AG10803 (cell line): ENCODE measurements at regions not wholly inside any gene's neighbourhood (a gene's known extent, or its start where the extent isn't known, plus 50 kb on each side); places are given as distances from the start of the nearest gene placed in this dataset.

Source experiments
- DNase-seq: peaks from one replicate; pipeline ENCODE4 v3.0.0; 2010; ENCODE audit warnings: low read depth
- H3K4me3 ChIP-seq: 2 replicates; pipeline ENCODE4 v1.5.1; 2011; ENCODE audit warnings: mild to moderate bottlenecking, low read length, control low read depth
- TF ChIP-seq, protein P1 (sequence below): conservative IDR thresholded peaks from 2 replicates; pipeline ENCODE4 v1.5.1; 2011; ENCODE audit warnings: mild to moderate bottlenecking, low read length, control low read depth, inconsistent platforms

- H3K4me3 ChIP-seq = no peak overlapping the region
- TF ChIP-seq, protein P1, sequence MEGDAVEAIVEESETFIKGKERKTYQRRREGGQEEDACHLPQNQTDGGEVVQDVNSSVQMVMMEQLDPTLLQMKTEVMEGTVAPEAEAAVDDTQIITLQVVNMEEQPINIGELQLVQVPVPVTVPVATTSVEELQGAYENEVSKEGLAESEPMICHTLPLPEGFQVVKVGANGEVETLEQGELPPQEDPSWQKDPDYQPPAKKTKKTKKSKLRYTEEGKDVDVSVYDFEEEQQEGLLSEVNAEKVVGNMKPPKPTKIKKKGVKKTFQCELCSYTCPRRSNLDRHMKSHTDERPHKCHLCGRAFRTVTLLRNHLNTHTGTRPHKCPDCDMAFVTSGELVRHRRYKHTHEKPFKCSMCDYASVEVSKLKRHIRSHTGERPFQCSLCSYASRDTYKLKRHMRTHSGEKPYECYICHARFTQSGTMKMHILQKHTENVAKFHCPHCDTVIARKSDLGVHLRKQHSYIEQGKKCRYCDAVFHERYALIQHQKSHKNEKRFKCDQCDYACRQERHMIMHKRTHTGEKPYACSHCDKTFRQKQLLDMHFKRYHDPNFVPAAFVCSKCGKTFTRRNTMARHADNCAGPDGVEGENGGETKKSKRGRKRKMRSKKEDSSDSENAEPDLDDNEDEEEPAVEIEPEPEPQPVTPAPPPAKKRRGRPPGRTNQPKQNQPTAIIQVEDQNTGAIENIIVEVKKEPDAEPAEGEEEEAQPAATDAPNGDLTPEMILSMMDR = no peak
- DNase-seq = peak; percentile 52
Observed at GRCh38 chr14:100399052-100399849, 76.1 kb downstream of the SLC25A47 start.

GRCh38 chr14:100400115-100400514 is 77.0 kb downstream of the SLC25A47 start:
- DNase-seq = no peak
- TF ChIP-seq, protein P1 = no peak
- H3K4me3 ChIP-seq = no peak overlapping the region

- no peak for DNase-seq
- H3K4me3 ChIP-seq = no peak overlapping the region
- TF ChIP-seq, protein P1 = no peak
Observed at GRCh38 chr14:100401031-100401692, 78.0 kb downstream of the SLC25A47 start.

DNA sequence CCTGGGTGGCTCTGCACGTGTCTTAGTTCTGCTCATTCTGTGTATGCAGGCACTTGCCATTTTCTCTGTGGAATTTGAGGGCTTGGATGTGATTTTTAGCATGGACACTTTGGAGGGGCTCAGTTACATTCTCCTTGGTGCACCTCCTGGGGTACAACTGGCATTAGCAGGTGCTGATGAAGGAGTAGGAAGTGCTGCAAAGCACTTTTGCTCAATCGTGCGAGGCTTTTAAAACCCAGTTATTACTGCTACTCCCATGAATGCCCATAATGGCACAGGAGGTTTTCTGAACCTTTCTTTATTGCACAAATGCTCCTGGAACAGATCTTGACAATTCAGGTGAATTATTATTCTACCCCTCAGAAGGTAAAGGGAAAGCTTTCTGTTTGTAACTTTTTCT is 78.7 kb downstream of the SLC25A47 start:
- TF ChIP-seq, protein P1 = no peak
- no peak overlapping the region for H3K4me3 ChIP-seq
- no peak for DNase-seq

DNA sequence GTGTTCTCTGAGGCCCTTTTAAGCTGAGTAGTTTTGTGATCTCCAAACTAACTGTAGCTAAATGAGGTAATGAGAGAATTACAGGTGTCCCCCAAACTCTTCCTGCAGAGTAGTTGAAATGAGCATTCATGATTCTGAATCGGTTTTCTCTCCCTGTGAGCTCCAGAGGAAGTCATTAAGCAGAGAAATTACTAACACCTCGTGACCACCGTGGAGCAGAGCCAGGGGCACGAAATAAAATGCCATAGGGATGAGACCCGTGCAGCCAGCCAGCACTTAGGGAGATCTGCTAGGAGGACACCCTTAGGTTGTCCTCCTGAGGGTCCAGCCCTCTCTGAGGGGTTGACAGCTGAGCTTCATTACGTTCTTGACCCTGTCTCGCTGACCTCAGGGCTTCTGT is 79.5 kb downstream of the SLC25A47 start:
- TF ChIP-seq, protein P1 = no peak
- H3K4me3 ChIP-seq = no peak overlapping the region

DNA sequence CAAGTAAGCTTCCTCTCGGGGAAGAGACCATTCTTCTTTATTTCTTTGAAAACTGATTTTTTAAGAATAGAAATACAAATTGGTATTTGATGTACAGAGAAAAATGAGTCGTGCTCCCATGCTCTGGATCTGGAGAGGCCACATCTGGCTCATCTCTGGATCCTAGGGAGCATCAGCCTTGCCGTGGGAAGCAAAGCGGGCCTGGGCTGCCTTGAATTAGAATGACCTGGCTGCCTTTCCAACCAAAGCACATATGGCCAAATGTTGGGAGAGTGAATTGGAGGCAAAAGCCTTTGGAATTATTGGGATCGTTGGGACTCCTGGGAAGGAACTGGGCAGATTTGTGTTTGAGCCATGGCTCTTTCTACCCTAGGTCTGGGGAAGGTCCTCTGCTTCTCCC is 80.0 kb downstream of the SLC25A47 start:
- TF ChIP-seq, protein P1 = no peak
- DNase-seq = no peak

More for the DNA sequence above, 79.5 kb downstream of the SLC25A47 start:
- no peak for DNase-seq

More for the DNA sequence above, 80.0 kb downstream of the SLC25A47 start:
- H3K4me3 ChIP-seq = no peak overlapping the region
